Prostate gland (tissue), 2 donors: ENCODE measurements at regions not wholly inside any gene's neighbourhood (a gene's known extent, or its start where the extent isn't known, plus 50 kb on each side); places are given as distances from the start of the nearest gene placed in this dataset.

Experiments used
- DNase-seq: peaks from one replicate; pipeline ENCODE4 v3.0.0-alpha.2; 2019; ENCODE audit warnings: low spot score
- H3K27ac ChIP-seq, 2 donors: fragments of 200-600 bp; sonication (generic); 2 replicates each; pipeline ENCODE4 v1.5.1; 2017 to 2019
- H3K27me3 ChIP-seq: fragments of 200-600 bp; sonication (generic); replicated peaks from 2 replicates; pipeline ENCODE4 v1.5.1; 2019; ENCODE audit not compliant: insufficient read depth
- H3K36me3 ChIP-seq, 2 donors: fragments of 200-600 bp; sonication (generic); 1 replicate in 1 of 2; 2 replicates in 1 of 2; pipeline versions ENCODE4 v1.5.1 to v1.8.1; 2017 to 2019
- H3K4me1 ChIP-seq: fragments of 200-600 bp; sonication (generic); replicated peaks from 2 replicates; pipeline ENCODE4 v1.5.1; 2019
- H3K4me3 ChIP-seq, 2 donors: fragments of 200-600 bp; sonication (generic); 2 replicates each; pipeline ENCODE4 v1.5.1; 2017 to 2019
- H3K9me3 ChIP-seq: fragments of 200-600 bp; sonication (generic); 2 replicates; pipeline ENCODE4 v1.5.1; 2017
- CTCF ChIP-seq, 4 experiments: fragments of 200-600 bp in 2 of 4; fragments of 450-650 bp in 2 of 4; sonication (generic) in 2 of 4; IDR thresholded peaks; 1 replicate in 3 of 4; 2 replicates in 1 of 4; pipeline ENCODE4 v1.5.1; 2016 to 2019; ENCODE audit warnings: antibody characterized with exemption in 4 of 4, mild to moderate bottlenecking in 2 of 4, moderate library complexity in 2 of 4
- POLR2A ChIP-seq: fragments of 450-650 bp; IDR thresholded peaks from one replicate; pipeline ENCODE4 v1.6.1; 2016; ENCODE audit warnings: antibody characterized with exemption, mild to moderate bottlenecking
- POLR2AphosphoS5 ChIP-seq: sonication (generic); formaldehyde crosslinking; IDR thresholded peaks from one replicate; pipeline ENCODE4 v1.6.1; 2017; ENCODE audit warnings: antibody characterized with exemption
- WGBS: methylation state at CpG from one replicate; pipeline ENCODE4 v1.1.5; 2018; 5-methylcytosine and 5-hydroxymethylcytosine counted together
- intact Hi-C: fragments of 100-400 bp; cut with DNase I; formaldehyde crosslinking; loops from one replicate; pipeline ENCODE4 v1.14.2; 2022

GRCh38 chr6:148138573-148138972 is 204.1 kb upstream of the SASH1 start:
- TF ChIP-seq POLR2A = no peak
- no peak for TF ChIP-seq POLR2AphosphoS5
- TF ChIP-seq CTCF (IDR thresholded peaks at IDR 0.05) = no peak
- no peak overlapping the region for H3K4me3 ChIP-seq
- H3K36me3 ChIP-seq = no peaks in the 10 kb centered on the region
- no peaks in the 10 kb centered on the region for H3K9me3 ChIP-seq
- H3K27me3 ChIP-seq = no peaks in the 10 kb centered on the region
- 53% methylated on average over 1 of the region's 1 CpG for WGBS
- H3K4me1 ChIP-seq = no peaks in the 10 kb centered on the region
- intact Hi-C loops = no loop called here
- no peak for DNase-seq
- H3K27ac ChIP-seq = no peak overlapping the region

- H3K36me3 ChIP-seq = no peaks in the 10 kb centered on the region
- no peak for TF ChIP-seq POLR2AphosphoS5
- no peak for TF ChIP-seq POLR2A
- TF ChIP-seq CTCF (IDR thresholded peaks at IDR 0.05) = no peak
- 95% methylated on average over 5 of the region's 5 CpGs for WGBS
- no peaks in the 10 kb centered on the region for H3K9me3 ChIP-seq
- H3K27ac ChIP-seq = no peak overlapping the region
- intact Hi-C loops = no loop called here
- no peaks in the 10 kb centered on the region for H3K4me1 ChIP-seq
- no peak overlapping the region for H3K4me3 ChIP-seq
- DNase-seq = no peak
- H3K27me3 ChIP-seq = no peaks in the 10 kb centered on the region
Measured at GRCh38 chr6:148140772-148141557, 201.7 kb upstream of the SASH1 start.

GRCh38 chr6:148142821-148143220 is 199.8 kb upstream of the SASH1 start:
- WGBS = 89% methylated on average over 2 of the region's 2 CpGs
- TF ChIP-seq CTCF (IDR thresholded peaks at IDR 0.05) = no peak

GRCh38 chr6:148143771-148144170 is 198.9 kb upstream of the SASH1 start:
- intact Hi-C loops = no loop called here
- WGBS = 74% methylated on average over 7 of the region's 7 CpGs
- H3K4me1 ChIP-seq = no peaks in the 10 kb centered on the region
- H3K36me3 ChIP-seq = no peaks in the 10 kb centered on the region
- H3K27me3 ChIP-seq = no peaks in the 10 kb centered on the region
- no peaks in the 10 kb centered on the region for H3K9me3 ChIP-seq
- TF ChIP-seq POLR2AphosphoS5 = no peak
- no peak for TF ChIP-seq CTCF (IDR thresholded peaks at IDR 0.05)
- no peak for TF ChIP-seq POLR2A
- no peak for DNase-seq
- H3K27ac ChIP-seq = no peak overlapping the region
- H3K4me3 ChIP-seq = no peak overlapping the region

More at GRCh38 chr6:148142821-148143220, 199.8 kb upstream of the SASH1 start:
- no peaks in the 10 kb centered on the region for H3K36me3 ChIP-seq
- intact Hi-C loops = no loop called here
- no peak for DNase-seq
- H3K9me3 ChIP-seq = no peaks in the 10 kb centered on the region
- H3K27me3 ChIP-seq = no peaks in the 10 kb centered on the region
- no peaks in the 10 kb centered on the region for H3K4me1 ChIP-seq
- no peak overlapping the region for H3K4me3 ChIP-seq
- H3K27ac ChIP-seq = no peak overlapping the region

GRCh38 chr6:148144917-148145521 is 197.6 kb upstream of the SASH1 start:
- TF ChIP-seq CTCF (IDR thresholded peaks at IDR 0.05) (peak; percentile 27 to 58 (median 55)), POLR2AphosphoS5 (no peak)
- Histone ChIP-seq H3K4me1 (no peaks in the 10 kb centered on the region), H3K4me3 (no peak overlapping the region), H3K27me3 (no peaks in the 10 kb centered on the region), H3K9me3 (no peaks in the 10 kb centered on the region), H3K27ac (no peak overlapping the region), H3K36me3 (no peaks in the 10 kb centered on the region)
- intact Hi-C loops = no loop called here
- peak; percentile 60 for DNase-seq
- 28% methylated on average over 8 of the region's 8 CpGs for WGBS
